CD4-positive, alpha-beta T cell treated with Interleukin-17A for 4 hours (primary cell): ENCODE measurements at regions not wholly inside any gene's neighbourhood (a gene's known extent, or its start where the extent isn't known, plus 50 kb on each side); places are given as distances from the start of the nearest gene placed in this dataset.
"Not testable (repeated sequence)": the region's sequence is repeated elsewhere in the genome, so short reads cannot be mapped to it uniquely, and the experiment has no call there.

Experiments used
- DNase-seq: peaks from one replicate; pipeline ENCODE4 v3.0.0-alpha.2; 2020; ENCODE audit warnings: mixed read lengths

DNA sequence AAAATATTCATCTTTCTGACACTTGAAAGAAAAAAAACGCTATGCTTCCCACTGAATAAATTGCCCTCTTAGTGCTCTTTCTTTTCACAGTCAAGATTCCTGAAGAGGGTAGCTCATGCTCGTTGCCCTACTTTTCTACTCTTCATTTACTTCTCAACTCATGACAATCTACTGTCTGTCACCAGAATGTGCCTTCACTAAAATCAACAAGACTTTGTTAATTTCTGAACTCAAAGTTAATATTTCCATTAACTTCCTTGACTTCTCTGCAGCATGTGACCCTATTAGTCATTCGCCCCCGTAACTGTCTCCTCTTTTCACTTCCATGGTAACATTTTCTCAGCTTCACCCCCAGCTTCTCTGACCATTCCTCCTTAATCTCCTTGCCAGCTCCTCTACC lies 98.9 kb upstream of the MAPRE2 start:
- DNase-seq = no peak

DNA sequence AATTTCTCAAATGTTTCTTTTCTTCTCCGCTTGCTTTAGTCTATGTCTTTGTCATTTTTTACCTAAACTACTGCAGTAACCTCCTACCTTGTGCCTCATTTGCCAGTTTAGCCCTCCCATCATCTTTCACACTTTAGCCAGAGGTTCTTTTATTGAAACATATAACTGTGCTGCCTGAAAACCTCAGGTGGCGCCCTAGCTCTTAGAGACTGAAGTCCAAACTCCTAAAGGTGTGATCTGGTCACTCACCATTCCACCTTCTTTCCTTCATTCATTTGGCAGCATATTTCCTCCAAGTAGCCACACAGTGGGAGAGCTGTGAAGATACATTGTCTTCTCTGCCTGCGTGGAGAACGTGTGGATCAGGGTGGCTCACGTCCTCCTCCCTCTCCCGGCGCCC lies 98.2 kb upstream of the MAPRE2 start:
- no peak for DNase-seq

DNA sequence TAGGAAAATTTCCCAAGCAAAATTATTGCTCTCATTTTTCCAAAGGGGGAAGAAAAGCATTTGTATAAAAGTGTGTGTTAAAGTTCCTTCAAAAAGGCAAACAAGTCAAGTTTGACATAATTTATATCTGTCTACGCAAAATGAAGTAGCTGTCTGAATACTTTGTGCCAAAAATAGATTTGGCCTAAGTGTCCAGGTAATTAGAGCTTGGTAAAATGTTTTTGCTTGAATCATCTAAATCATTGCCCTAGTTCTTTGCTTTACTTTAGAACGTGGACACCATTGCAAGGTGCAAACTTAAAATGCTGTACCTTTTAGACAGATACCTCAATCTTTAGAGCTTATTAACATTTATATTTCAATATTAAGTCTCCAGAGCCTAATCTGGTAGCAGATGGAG lies 97.6 kb upstream of the MAPRE2 start:
- DNase-seq = no peak

DNA sequence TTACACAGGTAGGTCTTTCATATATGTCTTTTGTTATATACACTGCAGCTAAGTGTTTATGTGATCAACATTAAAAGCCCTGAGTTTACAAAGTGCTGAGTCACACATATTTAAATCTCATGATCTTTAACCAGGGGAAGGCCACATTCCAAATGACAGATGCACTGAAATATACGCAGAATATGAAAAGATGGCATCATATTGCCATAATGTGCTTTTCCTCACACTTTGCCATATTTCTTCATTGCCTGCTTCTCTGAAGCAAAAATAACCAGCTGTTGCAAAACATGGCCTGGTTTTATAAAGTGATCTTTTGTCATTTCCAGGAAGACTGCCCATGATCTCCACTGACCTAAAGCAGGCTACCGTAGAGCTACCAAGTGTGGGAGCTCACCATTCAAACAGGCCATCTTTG lies 93.5 kb upstream of the MAPRE2 start:
- no peak for DNase-seq

DNA sequence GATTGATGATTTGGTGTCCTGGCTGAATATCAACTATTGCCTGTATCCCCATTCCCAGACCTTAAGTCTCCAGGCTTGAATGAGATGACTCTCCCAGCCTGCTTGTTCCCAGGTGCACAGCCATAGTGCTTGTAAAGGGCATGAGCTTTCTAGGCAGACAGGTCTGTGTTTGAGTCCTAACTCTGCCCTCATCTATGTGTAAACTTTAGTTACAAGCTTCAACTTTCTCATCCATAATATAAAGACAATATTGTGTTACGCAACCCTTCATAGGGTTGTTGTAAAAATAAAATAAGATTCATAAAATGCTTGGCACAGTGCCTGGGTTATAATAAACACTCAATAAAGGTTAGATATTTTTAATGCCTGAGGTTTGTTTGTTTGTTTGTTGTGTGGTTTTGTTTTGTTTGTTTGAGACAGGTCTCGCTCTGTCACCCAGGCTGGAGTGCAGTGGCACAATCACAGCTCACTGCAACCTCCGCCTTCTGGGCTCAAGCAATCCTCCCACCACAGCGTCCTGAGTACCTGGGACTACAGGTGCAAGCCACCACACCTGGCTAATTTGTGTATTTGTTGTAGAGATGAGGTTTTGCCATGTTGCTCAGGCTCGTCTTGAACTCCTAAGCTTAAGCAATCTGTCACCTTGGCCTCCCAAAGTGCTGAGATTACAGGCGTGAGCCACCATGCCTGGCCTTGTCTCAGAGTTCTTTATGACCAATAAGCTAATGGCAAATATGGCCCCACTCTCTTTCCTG lies 89.4 kb upstream of the MAPRE2 start:
- DNase-seq = no peak

DNA sequence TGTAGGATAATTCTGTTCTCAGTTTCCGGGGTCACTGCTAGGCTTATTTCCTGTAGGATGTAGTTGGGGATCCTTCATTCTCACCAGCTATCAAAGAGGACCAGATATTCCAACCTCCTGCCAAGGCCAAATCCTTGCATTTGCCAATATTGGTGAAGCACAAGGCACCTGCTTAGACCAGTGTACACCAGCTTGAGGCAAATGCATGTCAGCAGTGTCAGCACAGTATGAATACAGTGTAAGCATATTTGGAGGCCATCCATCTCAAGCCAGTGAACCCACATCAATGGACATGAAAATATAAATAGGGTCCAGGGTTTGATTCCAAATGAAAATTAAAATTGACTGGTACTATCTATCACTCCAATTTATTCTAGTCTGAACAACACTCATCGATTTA lies 88.0 kb upstream of the MAPRE2 start:
- DNase-seq = no peak

DNA sequence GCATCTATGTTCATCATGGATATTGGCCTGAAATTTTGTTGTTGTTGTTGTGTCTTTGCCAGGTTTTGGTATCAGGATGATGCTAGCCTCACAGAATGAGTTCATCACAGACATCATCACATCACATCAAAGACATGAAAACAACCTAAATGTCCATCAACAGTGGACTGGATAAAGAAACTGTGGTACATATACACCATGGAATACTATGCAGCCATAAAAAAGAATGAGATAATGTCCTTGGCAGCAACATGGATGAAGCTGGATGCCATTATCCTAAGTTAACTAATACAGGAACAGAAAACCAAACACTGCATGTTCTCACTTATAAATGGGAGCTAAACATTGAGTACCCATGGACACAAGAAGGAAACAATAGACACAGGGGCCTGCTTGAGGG lies 85.7 kb upstream of the MAPRE2 start:
- DNase-seq = not testable (repeated sequence)

DNA sequence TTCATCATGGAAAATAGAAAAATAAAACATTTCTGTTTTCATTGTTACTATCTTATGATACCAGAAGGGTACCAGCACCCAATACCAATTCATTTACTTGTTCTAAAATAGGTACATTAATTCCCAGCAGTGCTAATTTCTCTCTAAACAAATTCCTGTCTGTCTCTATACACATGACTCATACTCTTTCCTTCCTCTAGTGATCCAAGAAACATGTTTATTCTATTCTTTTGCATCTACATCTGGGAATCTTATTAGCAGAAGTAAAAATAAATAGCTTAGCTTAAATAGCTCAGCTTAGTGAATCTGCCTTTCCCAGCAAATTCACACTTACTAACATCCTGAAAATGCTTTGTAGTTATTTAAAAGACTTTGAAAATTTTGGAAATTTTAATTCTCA lies 84.5 kb upstream of the MAPRE2 start:
- no peak for DNase-seq

DNA sequence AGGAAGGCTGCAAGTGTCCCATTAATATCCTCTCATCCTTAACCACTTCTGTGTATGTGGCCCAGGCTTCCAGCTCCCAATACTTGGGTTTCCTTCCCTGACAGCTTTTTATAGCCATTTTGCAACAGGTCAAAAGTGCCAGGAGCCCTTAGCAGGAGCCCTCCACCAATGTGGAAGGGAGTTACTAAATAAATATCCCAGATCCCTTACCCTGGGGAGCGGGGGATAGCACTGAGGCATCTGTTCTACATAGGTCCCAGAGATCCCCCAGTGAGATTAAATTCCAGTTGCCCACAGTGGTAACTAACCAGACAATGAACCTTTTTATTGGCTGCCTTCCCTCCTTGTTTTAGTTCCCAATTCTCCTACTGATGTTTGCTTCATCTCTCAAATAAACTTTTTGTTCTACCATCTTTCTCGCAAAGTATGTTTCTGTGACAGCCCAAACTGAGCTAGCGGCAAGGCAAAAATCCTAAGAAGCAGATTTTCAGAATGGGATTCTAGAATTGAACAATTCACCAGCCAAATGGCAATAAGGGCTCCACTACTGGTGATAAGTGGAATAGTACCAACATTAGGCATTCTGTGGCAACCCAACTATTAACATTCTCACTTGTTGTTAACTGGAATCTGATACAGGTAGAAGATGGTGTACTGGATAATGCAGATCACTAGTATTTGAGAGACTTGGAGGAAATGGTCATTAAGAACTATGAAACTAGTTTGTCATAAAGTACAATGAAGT lies 83.9 kb upstream of the MAPRE2 start:
- no peak for DNase-seq

DNA sequence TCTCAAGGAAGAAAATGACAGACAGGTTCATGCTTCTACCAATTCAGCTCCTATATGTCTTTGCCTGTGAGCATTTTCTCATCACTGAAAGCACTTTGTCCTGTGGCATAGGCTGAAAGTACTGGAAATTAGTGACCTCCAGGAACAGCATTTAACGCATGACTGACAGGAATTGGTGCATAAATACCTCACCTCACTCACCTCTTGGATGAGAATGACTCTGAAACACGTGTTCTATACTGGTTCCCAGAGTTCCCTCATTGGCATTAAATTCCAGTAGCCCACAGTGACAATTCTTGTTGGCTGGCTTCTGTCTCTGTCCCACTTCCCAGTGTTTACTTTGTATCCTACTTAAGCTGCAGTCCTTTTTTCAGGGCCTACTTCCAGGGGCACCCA lies 83.4 kb upstream of the MAPRE2 start:
- DNase-seq = no peak

DNA sequence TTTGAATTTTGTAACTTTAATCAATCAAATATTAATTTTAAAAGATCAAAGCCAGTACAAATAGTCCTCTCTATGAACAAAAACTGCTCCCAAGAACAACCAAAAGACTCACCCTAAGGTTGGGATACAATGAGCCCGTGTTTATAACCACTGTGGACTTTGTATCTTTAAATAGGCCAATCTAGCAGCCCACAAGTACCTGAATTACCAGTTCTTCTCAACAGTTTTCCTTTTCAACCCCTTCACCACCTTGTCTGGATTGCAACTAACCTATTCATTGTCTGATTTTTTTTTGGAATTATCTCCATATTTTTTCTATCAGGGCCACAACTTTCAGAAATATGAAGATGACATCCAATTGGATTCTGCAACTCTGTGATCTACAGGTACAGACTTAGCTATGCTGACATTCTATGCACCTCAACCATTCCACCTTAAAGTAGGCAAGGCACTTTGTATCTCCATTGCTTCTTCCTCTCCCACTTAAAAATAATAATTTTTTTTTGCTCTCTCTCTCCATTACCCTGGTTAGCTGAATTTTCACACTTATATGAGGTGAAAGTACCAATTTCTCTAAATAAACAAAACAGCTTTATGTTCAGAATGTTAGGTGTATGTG lies 81.9 kb upstream of the MAPRE2 start:
- DNase-seq = no peak

DNA sequence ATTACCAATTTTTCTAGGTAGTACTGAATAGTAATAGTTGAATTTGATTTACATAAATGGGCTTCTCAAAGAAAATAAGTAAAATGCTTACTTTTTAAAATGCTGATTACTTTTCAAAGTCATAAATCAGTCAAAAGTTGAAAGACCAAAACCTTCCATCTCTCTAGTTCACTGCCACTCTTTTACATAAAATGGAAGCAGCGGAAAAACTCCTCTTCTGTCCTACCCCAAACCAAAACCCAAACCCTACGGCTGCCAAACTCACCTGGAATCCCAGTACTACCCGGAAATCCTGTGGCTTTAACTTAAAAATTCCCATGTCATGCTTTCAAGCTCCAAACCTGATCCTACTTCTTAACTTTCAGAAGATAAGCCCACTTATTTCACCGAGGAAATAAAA lies 81.2 kb upstream of the MAPRE2 start:
- DNase-seq = no peak

DNA sequence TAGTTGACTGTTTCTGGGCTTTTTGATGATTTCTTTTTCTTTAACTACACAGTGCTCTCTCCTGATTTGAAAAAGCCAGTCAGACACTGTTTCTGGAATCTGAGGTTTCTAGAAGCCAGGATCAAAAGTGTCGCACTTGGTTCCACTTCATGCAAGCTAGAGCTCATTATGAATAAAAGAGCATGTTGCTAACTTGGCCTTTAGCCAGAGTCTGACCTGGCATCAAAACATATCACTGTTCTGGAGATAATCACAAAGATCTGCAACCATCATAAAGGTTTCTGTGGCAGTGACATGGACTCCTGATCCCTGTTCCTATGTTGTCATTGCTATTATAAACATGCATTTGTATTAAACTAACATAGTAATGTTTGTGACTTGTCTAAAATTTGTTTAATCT lies 76.1 kb upstream of the MAPRE2 start:
- no peak for DNase-seq

DNA sequence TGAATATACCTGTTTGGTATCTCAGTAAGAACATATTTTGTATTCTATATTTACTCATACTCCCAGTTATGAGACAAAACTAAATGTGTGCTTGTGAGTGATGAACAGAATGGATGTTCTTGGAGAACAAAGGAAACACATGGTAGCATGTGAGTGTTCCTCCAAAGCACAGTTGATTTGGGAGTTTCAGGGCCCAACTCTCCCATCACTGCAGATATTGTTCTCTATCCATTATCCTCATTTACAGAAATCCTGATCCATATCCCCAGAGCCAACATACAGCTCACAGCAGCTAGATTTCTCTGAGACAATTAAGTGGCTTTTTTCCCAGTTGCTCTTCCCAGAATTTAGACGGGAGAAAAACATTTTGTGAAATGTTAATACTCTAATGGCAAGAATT lies 75.6 kb upstream of the MAPRE2 start:
- no peak for DNase-seq

DNA sequence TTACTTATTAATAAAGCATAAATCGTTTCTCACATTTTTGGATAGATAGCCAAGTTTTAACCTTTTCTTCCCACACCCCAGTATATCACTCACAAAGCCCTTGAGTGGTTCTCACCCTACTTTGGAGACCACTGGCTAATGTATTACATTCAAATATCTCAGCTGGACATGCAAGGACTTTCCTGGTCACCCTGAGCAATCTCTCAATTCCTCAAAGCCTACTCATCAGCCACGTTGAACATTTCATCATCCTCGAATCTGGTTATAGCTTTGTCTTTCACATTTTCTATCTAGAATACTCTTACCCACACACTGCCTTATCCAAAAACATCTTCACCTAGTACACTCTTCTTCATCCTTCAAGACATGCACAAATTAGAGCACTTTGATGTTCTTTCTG lies 71.1 kb upstream of the MAPRE2 start:
- no peak for DNase-seq

DNA sequence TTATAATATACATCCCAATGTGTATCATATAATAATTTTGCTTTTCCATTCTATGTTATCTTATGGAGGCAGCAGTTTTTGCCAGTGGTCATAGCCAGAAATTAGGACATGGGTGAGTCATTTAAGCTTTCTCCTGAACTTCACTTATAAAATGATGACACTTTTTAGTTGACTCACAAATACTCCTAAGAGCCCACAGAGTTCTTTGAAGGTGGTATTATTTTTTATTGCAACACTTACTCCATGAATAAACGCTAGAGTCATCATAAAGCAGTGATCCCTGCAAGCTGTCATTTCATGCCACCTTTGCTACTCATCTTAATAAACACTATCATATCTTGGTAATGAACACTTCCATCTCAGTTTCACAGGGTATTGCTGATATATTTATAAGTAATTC lies 69.9 kb upstream of the MAPRE2 start:
- DNase-seq = no peak

DNA sequence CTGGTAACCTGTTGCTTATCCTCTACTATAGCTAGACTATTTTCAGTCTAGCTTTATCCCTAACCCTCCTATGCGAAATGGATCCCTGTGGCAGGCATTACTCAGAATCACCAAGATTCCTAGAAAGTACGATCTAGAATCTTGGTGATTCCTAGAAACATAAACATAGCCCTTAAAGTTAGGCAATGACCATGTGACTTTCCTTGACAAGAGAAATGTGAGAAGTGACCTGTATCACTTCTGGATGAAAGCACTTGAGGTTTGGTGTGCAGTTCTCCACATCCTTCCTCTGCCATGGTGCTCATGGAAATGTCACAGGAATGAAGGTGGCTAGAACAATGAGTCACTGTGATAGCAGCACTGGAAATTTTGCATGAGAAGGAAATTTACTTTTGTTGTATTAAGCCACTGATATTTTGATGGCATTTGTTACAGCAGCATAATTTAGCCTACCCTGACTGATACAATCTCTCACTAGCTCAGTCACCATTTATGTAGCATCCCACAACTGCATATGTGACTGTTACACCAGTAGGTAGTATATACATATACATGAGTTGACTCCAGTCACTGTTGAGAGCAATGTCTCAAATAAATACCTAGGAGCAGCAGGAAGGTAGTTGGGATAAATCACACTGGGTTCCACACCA lies 68.3 kb upstream of the MAPRE2 start:
- DNase-seq = no peak

DNA sequence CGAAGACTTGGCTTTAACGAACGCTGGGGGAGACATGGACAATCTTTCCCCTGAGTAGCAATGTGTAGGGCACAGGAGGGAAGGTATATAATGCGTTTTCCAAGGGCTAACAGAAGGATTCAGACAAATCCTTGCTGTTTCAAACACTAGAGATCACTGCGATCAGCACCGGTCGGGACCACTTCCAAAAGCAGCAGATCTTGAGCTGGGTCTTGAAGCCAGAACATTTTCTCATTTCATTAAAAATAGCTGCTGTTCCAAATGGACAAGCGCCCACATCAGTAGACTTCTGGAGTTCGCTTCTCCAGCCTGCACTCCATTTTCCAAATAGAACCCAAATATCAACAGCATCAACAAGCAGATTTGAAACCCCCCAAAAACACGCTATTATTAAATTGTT lies 65.1 kb upstream of the MAPRE2 start:
- no peak for DNase-seq

DNA sequence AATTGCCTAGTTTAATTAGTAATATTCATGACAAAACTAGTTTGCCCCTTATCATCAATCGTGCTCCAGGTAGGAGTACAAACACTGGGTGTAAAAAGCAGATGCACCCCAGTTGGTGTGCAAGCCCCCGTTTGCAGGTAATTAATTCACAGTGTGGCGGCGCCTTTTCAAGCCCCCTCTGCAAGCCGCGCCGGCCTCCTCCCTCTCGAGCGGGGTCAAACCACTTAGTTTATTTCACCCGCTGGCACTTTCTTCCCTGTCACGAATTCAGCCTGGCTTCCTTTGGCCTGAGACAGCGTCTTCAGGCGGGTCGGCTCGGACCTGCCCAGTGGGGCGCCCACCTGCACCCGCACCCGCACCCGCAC lies 64.7 kb upstream of the MAPRE2 start:
- DNase-seq = no peak

DNA sequence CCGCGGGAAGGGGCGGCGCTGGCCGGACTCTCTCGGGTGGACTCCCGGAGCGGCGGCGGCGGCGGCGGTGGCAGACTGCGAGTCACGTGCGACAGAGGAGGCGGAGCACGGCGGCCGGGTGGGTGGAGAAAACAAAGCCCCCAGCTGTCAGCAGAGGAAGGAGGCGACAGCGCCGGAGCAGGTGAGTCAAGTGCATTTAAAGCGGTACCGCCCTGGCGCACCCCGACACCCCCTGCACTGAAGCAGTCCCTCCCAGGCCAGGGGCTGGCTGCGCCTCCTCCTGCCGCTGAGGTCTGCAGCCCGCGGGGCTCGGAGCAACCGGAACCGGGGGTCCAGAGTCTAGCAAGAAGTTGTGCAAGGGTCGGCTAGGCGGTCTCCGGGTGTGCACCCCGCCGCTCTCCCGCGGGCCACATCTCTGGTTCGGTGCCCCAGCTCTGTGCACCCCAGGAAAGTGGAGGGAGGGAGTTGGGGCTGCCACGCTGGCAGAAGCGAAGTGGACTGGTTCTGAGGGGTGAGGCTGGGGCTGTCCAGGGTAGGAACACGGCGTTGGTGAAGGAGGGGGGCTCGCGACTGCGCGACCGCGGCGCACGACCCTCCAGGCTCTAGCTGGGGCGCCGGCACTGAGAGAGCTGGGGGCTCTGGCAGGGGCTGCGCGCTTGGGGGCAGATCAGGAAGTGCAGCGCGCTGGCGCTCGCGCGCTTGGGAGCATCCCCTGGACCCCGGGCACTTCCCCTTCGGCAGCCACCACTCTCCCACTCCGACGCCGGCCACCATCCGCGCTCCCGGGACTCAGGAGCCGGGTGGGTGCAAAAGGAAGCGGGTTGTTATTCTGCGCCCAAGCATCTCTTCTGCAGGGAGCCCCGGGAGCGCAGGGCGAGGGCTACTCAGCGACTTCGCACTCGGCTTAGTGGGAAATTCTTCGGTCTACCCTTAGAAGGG lies 64.0 kb upstream of the MAPRE2 start:
- DNase-seq = peak; percentile 89

DNA sequence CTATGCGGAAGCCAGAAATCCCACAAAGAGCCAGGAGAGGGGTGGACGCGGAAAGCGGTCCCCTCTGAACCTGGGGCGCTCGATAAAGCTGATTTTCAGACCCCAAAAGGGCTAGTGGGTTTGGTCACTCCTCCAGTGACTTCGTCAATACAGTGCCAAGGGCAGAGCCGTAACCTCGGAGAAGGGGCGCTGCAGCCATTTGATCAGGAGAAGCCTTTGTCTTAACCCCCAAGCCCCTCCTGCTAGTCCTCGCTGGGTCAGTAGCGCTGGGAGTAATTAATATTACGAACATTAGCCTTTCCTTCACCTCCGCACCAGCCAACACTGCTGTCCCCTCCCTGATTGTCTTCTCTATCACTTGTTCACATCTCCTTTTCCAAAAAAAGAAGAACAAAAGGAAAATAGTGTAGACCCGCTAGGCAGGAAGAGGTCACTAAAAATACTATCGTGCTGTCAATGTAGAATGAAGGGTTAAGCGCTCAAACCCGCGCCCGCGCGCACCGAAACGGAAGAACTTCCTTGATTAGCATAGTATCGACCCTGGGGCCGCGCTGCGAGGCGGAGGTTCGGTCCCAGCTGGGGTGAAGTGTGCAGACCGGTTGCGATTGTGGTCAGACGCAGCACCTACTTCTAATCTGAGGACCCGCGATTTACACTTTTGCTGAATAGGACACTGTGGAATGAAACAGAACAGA lies 63.2 kb upstream of the MAPRE2 start:
- DNase-seq = peak; percentile 72

DNA sequence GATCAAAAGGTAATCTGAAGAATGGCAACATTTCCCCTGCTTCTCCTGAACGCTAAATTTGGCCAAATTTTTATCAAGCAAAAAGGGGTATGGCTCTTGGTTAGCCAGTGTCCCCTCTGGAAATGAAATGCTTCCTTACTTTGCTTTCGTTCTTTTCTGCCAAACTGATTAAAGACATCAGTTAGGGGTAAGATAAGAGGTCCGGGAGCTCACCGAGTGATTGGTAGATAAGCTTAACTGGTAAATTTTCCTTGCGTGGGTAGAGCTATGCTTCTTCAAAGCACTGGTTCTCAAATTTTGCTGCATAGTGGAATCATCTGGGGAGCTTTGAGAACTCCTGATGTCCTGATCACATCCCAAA lies 62.7 kb upstream of the MAPRE2 start:
- no peak for DNase-seq
